Uterus (tissue), 3 donors: ENCODE measurements at regions not wholly inside any gene's neighbourhood (a gene's known extent, or its start where the extent isn't known, plus 50 kb on each side); places are given as distances from the start of the nearest gene placed in this dataset.

Experiments used
- DNase-seq, 2 donors: peaks; one replicate each; pipeline ENCODE4 v3.0.0-alpha.2; 2019 to 2020
- H3K27ac ChIP-seq, 2 donors: fragments of 200-600 bp; sonication (generic); 1 replicate in 1 of 2; 2 replicates in 1 of 2; pipeline ENCODE4 v1.5.1; 2016 to 2018
- H3K27me3 ChIP-seq, 2 donors: fragments of 200-600 bp; sonication (generic); one replicate each; pipeline ENCODE4 v1.5.1; 2018 to 2019; ENCODE audit warnings: control low read depth in 1 of 2
- H3K36me3 ChIP-seq, 2 donors: fragments of 200-600 bp; sonication (generic); one replicate each; pipeline ENCODE4 v1.5.1; 2019; ENCODE audit warnings: control low read depth in 1 of 2
- H3K4me1 ChIP-seq, 2 donors: fragments of 200-600 bp; sonication (generic); one replicate each; pipeline ENCODE4 v1.5.1; 2018 to 2019; ENCODE audit warnings: control low read depth in 1 of 2
- H3K4me3 ChIP-seq, 2 donors: fragments of 200-600 bp; sonication (generic); 1 replicate in 1 of 2; 2 replicates in 1 of 2; pipeline ENCODE4 v1.5.1; 2018 to 2019; ENCODE audit warnings: mild to moderate bottlenecking in 1 of 2
- H3K9me3 ChIP-seq, 2 donors: fragments of 200-600 bp; sonication (generic); one replicate each; pipeline ENCODE4 v1.5.1; 2019; ENCODE audit warnings: control low read depth in 1 of 2
- POLR2A ChIP-seq, 2 donors: fragments of 450-650 bp; IDR thresholded peaks; one replicate each; pipeline ENCODE4 v1.6.1; 2016; ENCODE audit warnings: antibody characterized with exemption in 2 of 2, mild to moderate bottlenecking in 1 of 2, moderate library complexity in 1 of 2
- intact Hi-C: fragments of 100-400 bp; cut with DNase I; formaldehyde crosslinking; loops from one replicate; pipeline ENCODE4 v1.15.1; 2023; ENCODE audit warnings: low total_unique reads
- TF ChIP-seq, protein P1 (sequence below), 4 experiments: fragments of 200-600 bp in 2 of 4; fragments of 450-650 bp in 2 of 4; sonication (generic) in 2 of 4; IDR thresholded peaks; one replicate each; pipeline ENCODE4 v1.5.1; 2016 to 2019; ENCODE audit warnings: antibody characterized with exemption in 4 of 4, mild to moderate bottlenecking in 2 of 4, moderate library complexity in 1 of 4
- donor health status: DM: yes; HTN: yes; CAD: no.

GRCh38 chr4:19151684-19152083 is 1100.0 kb upstream of the SLIT2 start:
- no peak for TF ChIP-seq POLR2A (IDR thresholded peaks at IDR 0.05)
- TF ChIP-seq, protein P1, sequence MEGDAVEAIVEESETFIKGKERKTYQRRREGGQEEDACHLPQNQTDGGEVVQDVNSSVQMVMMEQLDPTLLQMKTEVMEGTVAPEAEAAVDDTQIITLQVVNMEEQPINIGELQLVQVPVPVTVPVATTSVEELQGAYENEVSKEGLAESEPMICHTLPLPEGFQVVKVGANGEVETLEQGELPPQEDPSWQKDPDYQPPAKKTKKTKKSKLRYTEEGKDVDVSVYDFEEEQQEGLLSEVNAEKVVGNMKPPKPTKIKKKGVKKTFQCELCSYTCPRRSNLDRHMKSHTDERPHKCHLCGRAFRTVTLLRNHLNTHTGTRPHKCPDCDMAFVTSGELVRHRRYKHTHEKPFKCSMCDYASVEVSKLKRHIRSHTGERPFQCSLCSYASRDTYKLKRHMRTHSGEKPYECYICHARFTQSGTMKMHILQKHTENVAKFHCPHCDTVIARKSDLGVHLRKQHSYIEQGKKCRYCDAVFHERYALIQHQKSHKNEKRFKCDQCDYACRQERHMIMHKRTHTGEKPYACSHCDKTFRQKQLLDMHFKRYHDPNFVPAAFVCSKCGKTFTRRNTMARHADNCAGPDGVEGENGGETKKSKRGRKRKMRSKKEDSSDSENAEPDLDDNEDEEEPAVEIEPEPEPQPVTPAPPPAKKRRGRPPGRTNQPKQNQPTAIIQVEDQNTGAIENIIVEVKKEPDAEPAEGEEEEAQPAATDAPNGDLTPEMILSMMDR (IDR thresholded peaks at IDR 0.05), result no peak
- intact Hi-C loops, result no loop called here
- H3K27ac ChIP-seq, result no peak overlapping the region

GRCh38 chr4:19146038-19146437 is 1105.7 kb upstream of the SLIT2 start:
- Histone ChIP-seq H3K27ac (no peak overlapping the region), H3K9me3 (no peaks in the 10 kb centered on the region), H3K4me3 (no peak overlapping the region), H3K4me1 (no peaks in the 10 kb centered on the region), H3K36me3 (no peaks in the 10 kb centered on the region), H3K27me3 (no peaks in the 10 kb centered on the region)
- DNase-seq, result no peak
- intact Hi-C loops, result no loop called here
- TF ChIP-seq POLR2A (IDR thresholded peaks at IDR 0.05), result no peak
- TF ChIP-seq, protein P1 (IDR thresholded peaks at IDR 0.05), result no peak

More at GRCh38 chr4:19151684-19152083, 1100.0 kb upstream of the SLIT2 start:
- no peaks in the 10 kb centered on the region for H3K4me1 ChIP-seq
- no peaks in the 10 kb centered on the region for H3K27me3 ChIP-seq
- H3K36me3 ChIP-seq, result no peaks in the 10 kb centered on the region
- no peaks in the 10 kb centered on the region for H3K9me3 ChIP-seq
- no peak overlapping the region for H3K4me3 ChIP-seq
- DNase-seq, result no peak

DNA sequence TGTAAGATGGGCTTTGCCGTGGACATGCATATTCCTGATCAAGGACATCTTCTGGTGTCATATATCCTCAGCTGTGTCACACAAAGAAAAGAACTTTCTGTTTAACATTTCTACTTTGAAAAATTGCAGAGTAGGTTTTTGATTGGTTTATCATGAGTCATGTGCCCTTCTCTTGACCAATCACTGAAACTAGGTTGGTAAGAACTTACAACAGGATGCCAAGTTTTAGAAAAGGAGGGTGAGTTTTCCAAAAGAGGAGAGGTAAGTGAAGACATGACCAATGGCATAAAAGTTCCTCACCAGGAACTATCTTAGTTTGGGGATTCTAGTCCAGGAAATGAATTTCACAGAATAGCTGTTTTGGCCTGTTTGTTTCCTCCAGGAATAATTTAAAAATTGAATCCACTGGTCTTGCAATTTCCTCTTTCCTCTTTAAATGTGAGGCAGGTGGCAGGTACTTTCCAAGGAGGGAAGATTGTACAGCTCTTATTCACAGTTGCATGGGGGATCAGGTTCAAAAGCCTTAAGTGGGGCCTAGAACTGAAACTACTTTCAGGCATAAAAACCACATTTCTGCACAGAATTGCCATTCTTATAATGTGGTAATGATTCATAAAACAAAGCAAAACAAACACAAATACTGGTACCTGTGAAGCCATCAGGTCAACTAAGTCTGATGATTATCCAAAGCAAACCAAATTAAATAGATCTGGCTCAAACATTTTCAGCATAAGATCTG is 1114.5 kb upstream of the LCORL start:
- TF ChIP-seq, protein P1 (IDR thresholded peaks at IDR 0.05), result no peak
- no peak for TF ChIP-seq POLR2A (IDR thresholded peaks at IDR 0.05)

DNA sequence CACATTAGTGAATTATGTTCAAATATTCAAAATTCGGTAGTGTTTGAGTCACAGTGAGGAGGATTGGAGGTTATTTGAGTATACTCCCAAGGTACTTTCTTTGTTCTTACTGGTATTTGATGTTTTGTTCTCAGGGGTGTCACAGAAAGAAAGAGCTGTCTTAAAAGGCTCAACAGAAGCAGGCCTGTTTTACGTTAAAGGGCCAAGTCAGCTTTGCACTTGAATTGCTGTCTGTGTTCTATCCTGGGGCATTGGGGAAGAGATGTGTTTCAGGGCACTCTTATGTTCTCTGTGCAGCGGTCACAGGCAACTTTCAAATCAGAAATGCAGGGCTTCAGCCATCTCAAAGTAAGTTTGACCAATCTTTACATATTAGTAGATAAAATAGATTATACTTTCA is 1113.1 kb upstream of the LCORL start:
- H3K9me3 ChIP-seq, result no peaks in the 10 kb centered on the region
- TF ChIP-seq, protein P1 (IDR thresholded peaks at IDR 0.05), result no peak
- TF ChIP-seq POLR2A (IDR thresholded peaks at IDR 0.05), result no peak

More for the DNA sequence above, 1114.5 kb upstream of the LCORL start:
- Histone ChIP-seq H3K36me3 (no peaks in the 10 kb centered on the region), H3K4me1 (no peaks in the 10 kb centered on the region), H3K9me3 (no peaks in the 10 kb centered on the region), H3K27me3 (no peaks in the 10 kb centered on the region), H3K4me3 (no peak overlapping the region), H3K27ac (no peak overlapping the region)
- intact Hi-C loops, result no loop called here
- no peak for DNase-seq

DNA sequence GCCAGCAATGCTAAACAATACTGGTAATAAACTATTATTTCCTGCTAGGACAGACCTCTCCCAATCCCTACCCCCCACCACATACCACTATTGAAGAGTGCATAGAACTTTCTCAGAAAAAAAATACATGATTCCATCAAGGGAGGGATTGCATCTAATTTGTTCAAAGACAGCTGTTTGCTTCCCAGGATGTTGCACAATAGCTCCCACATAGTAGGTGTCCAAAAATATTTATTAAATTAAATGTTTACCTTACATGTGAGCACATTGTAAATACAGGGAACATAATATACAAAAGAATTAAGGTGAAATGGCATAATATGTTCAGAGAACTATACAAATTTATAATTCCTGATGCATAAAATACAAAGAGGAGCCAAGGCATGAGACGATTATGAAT is 1111.8 kb upstream of the LCORL start:
- H3K27ac ChIP-seq, result no peak overlapping the region
- intact Hi-C loops, result no loop called here
- H3K36me3 ChIP-seq, result no peaks in the 10 kb centered on the region
- TF ChIP-seq, protein P1 (IDR thresholded peaks at IDR 0.05), result no peak
- no peak for TF ChIP-seq POLR2A (IDR thresholded peaks at IDR 0.05)
- no peak overlapping the region for H3K4me3 ChIP-seq
- no peaks in the 10 kb centered on the region for H3K9me3 ChIP-seq
- no peaks in the 10 kb centered on the region for H3K27me3 ChIP-seq
- no peak for DNase-seq
- no peaks in the 10 kb centered on the region for H3K4me1 ChIP-seq

More for the DNA sequence above, 1113.1 kb upstream of the LCORL start:
- intact Hi-C loops, result no loop called here
- Histone ChIP-seq H3K4me1 (no peaks in the 10 kb centered on the region), H3K27me3 (no peaks in the 10 kb centered on the region), H3K36me3 (no peaks in the 10 kb centered on the region), H3K27ac (no peak overlapping the region), H3K4me3 (no peak overlapping the region)
- no peak for DNase-seq
